Stimulated activated CD8-positive, alpha-beta memory T cell treated with anti-CD3 and anti-CD28 coated beads, Interleukin-15, amount 100 ng/mL, for 4 hours (primary cell): ENCODE measurements at regions not wholly inside any gene's neighbourhood (a gene's known extent, or its start where the extent isn't known, plus 50 kb on each side); places are given as distances from the start of the nearest gene placed in this dataset.
"Not testable (repeated sequence)": the region's sequence is repeated elsewhere in the genome, so short reads cannot be mapped to it uniquely, and the experiment has no call there.

Experiments
- DNase-seq, 2 donors: peaks; one replicate each; pipeline ENCODE4 v3.0.0-alpha.2; 2020; ENCODE audit warnings: low read depth in 2 of 2

DNA sequence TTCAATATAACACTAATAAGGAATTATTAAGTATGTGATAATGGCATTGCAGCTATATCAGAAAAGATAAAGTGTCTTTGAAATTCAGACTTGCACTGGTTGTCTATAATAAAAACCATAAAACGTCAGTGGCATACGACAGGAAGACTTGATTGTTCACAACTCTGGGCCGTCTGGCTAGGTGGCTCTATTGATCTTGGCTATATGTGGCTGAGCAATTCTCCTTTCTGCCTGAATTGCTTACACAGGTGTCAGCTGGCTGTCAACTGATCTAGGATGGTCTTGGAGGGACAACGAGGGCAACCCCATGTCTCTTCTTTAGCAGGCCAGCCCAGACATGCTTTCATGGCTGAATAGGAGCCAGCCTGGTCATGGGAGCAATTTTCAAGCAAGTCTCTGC lies 359.1 kb downstream of the QKI start:
- DNase-seq, result no peak

- DNase-seq, result no peak
Measured at GRCh38 chr6:163772701-163773100, 358.2 kb downstream of the QKI start.

- no peak for DNase-seq
Measured at GRCh38 chr6:163771180-163771579, 356.7 kb downstream of the QKI start.

- no peak for DNase-seq
Measured at GRCh38 chr6:163768905-163769304, 354.4 kb downstream of the QKI start.

GRCh38 chr6:163766936-163767335 lies 352.4 kb downstream of the QKI start:
- no peak for DNase-seq

DNA sequence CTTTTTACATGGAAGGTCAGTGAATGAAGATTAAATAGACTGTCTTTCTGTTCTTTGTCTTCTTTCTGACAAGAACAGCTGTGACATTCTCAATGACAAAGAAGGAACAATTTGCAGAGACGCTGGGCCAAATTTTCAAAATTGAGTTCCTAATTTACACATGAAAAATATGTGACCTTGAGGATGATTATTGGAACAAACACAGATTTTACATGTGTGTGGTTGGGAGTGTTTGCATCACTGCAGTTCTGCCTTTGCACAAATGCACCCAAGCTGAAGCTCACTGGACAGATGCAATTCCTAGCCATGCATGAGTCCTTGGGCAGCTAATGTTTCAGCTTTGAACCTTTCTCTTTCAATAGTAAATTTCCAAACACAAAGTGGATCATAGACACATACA lies 350.8 kb downstream of the QKI start:
- DNase-seq, result no peak

DNA sequence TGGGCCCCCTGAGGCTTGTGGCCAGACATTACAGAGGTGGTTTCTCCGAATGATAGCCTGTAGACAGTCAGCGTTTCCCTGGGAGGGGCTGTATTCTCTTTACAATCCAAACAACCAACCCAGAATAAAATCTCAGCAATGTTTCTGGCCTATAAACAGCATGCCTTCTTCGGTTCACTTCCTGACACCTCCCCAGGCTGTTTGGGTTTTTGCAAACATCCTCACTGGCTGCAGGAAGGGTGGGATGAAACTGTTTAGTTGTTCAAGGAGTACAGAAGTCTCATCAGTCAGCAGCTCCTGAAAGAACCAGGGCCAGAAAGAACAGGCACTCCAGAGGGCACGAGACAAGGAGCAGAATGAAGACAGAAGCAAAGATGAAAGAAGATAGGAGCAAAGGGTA lies 350.0 kb downstream of the QKI start:
- no peak for DNase-seq

DNA sequence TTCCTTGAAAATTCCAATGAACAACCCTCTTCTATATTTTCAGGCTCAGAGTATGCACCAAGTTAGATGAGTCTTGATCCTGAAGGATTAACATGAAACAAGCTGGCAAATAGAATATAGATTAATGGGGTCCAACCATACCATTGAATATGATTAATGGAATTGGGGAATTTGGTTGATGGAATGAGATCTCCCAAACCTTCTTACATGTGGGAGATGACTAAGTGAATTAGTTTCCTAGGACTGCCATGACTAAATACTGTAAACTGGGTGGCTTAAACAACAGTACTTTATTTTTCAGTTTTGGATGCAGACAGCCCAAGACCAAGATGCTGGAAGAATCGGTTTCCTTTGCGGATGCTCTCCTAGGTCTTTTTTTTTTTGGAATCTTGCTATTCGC lies 347.0 kb downstream of the QKI start:
- DNase-seq, result no peak

DNA sequence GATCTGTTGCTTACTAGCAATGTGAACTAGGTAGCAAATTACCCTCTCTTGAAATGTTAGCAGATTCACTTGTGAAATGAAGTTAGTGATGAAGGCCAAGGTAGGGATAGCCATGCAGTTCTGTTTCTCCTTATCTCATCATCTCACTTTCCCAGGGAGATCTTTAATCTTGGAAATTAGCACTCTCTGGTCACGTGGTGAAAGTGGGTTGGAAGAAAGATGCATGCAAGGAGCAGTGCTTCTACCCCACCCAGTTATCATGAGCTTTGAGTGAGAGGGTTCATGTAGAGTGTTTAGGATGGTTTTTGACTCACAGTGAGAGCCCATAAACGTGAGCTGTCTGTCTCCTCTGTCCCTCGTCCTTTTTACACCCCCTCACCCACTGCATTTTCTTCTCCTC lies 346.3 kb downstream of the QKI start:
- DNase-seq, result no peak

DNA sequence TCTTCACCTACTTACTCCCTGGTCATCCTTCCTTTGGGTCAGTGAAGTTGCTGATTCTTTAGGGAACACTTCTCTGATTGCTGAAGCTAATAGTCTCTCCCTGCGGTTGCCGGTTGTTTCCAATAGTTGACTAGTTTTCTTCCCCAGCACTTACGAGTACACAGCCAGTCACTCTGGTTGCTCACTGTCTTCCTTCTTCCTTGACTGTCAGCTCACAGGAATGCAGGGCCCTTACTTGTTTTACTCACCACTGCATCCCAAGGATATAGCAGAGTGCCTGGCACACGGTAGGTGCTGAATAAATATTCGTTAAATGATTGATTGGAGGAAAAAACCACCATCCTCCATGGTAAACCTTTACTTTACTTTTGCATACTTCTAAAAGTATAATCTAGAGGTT lies 345.0 kb downstream of the QKI start:
- no peak for DNase-seq

DNA sequence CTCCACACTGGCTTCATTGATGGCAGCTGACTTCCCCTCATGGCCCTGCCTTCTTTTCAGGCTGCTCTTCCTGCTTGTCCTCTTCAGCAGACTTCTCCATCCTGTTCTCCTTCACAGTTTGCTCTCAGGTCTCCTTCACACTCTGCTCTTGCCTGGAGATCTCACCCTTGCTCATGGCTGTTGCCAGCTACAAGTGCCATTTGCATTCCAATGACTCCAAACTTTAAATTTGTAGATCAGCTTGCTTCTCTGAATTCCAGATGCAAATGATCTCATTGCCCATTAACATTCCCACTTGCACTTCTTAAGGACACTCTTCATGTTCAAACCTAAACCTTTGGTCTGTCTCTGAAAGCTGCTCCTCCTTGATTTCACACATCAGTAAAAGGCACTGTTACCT lies 343.0 kb downstream of the QKI start:
- no peak for DNase-seq

DNA sequence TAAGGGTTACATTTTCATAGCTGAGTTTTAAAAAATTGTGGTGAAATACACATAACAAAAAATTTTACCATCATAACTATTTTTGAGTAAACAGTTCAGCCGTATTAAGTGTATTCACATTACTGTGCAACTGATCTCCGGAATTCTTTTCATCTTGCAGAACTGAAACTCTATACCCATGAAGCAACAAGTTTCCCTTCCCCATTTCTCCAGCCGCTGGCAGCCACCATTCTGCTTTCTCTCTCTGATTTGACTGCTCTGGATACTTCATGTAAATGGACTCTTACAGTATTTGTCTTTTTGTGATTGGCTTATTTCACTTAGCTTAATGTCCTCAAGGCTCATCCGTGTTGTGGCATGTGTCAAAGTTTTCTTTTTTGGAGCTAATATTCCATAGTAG lies 341.6 kb downstream of the QKI start:
- DNase-seq, result no peak

- no peak for DNase-seq
Measured at GRCh38 chr6:163754866-163755265, 340.3 kb downstream of the QKI start.

- DNase-seq, result no peak
Measured at GRCh38 chr6:163753430-163753829, 338.9 kb downstream of the QKI start.

DNA sequence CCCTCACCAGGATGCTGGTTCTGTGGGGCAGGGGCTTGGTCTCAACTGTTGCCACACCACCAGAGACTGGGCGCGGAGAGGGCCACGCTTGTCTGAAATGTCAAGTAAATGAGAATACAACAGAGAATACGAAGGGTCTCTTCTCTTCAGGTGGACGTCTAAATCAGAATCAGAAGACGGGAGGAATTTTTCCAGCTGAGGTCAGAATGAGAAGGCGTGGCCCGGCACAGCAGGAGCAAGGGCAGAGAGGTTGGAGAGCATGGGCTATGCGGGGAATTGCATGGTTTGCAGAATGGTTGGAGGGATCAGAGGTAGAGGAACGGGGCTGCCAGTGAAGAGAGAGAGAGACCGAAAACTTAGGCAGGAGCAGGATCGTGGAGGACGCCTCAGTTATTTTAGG lies 337.9 kb downstream of the QKI start:
- DNase-seq, result no peak

DNA sequence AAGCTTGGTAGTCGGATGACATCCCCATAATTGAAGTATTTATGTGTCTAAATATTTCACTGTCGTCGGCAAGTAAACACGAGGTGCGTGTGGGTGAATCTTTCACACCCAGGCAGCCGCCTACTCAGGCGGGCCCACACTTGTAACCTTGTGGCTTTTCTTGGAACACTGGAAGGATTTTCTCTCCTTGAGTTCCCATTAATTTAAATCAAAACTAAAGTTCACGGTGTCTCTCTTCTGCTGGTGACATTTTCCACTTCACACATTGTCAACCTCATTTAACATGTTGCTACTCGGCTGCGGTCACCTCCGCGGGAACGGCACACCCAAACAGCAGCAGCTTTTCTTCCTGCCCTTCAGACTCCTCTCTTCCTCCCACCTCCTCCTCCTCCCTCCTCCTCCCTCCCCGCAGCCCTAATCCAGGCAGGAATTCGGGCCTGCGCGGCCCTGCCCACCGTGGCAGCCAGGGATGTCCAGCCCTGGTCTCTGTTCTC lies 336.6 kb downstream of the QKI start:
- DNase-seq, result peak; percentile 7 to 15

- no peak for DNase-seq
Measured at GRCh38 chr6:163750431-163751031, 336.0 kb downstream of the QKI start.

DNA sequence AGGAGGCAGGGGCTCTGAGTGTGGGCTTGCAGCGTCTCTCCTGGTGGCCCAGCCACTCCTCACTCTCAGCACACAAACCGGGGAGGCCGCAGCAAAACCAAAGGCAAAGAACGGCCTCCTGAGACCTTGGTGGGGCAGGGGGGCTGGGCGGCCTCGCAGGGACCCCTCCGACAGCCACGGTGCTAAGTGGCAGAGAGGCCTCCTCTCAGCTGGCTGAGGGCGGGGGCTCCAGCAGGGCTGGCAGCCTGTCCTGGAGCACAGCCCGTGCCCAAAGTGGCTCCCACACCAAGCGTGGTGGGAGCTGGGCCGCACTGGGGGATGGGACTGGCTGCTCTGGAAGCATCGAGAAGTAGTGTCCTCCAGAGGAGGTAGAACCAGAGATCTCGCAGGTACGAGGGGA lies 334.4 kb downstream of the QKI start:
- DNase-seq, result no peak

GRCh38 chr6:163748036-163748435 lies 333.5 kb downstream of the QKI start:
- no peak for DNase-seq

DNA sequence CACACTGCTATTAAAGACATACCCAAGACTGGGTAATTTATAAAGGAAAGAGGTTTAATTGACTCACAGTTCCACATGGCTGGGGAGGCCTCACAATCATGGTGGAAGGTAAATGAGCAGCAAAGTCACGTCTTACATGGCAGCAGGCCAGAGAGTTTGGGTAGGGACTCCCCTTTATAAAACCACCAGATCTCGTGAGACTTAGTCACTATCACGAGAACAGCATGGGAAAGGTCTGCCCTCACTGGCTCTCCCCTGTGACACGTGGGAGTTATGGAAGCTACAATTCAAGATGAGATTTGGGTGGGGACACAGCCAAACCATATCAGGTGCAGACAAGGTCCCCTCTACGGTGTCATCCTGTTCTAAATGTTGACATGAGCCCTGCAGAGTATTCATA lies 332.5 kb downstream of the QKI start:
- DNase-seq, result not testable (repeated sequence)

DNA sequence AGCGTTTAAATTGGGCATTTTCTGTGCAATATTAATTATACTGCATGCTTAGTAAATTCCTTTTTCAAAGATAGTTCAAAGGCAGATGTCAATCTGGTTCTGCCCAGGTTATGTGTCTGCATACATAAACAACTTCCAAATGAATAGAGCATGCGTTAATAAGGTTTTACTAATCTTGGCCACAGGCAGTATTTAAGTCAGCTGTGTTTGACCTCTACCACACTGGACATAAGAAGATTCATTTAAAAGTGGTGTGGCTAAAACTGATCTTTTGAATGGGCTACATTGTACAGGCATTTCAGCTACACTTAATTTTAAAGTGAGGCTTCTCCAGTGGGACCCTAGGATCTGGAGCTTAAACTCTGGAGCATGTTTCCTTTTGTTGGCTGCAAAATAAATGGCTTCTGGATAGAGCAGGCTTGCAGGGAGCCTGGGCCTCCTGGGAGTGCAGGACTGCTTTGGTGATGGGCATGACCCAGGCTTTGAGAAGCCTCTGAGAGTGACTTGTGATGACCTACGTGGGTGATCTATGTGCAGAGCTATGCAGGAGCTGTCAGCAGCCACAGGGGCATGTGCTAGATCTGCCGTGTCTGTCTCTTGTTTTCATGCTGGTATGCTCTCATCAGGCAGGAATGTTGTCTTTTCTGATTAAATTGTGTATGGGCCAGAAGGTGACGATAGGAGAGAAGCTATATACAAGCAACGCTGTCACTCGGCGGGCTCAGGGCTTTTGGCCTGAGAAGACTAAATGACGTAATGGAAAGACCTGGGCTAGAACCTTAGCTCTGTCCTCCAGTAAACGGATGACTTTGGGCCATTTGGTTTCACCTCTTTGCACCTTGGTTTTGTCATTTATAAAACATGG lies 331.2 kb downstream of the QKI start:
- DNase-seq, result no peak

DNA sequence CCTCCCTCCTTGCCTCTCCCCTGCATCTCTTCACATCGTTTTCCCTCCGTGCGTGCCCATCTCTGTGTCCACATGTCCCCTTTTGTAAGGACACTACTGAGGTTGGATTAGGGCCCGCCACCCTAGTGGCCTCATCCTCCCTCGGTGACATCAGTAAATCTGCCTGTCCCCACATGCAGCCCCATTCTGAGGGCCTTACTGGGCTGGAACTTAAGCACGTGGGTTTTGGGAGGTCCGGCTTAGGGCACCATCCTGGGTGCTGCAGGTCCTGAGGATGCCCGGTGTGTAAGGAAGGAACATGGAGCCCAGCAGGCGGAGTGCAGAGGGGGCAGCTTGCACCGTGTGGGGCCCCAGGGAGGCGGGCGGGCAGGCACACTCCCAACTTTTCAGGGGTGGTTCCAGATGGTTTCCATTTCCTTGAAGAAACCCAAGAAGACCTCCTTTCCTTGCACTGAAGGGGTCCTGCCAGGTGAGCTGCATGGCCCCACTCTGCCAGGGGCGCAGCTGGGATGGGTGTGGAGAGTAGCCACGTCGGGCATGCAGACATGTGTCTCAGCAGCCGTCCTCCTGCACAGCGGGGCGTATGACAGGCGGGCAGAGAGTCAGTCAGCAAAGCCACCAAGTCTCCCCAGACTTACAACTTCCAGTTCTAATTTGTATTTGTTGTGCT lies 329.9 kb downstream of the QKI start:
- DNase-seq, result no peak

DNA sequence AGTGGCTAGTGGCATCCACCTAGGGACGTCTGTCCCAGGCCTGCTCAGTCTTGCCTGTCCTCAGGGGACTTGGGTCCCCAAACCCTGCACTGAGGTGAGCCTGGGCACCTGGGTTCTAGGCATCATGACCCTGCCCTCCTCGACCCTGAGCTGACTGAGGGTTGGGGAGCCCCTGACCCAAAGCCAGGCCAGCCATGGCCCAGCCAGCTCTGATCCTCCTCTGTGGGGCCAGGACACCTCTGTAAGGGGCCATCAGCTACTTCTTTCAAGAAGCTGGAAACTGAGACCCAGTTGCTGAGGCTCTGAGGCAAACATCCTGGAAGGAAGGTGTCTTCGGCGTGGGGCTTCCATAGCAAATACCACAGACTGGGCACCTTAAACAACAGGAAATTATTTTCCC lies 329.3 kb downstream of the QKI start:
- DNase-seq, result no peak
